Activated CD8-positive, alpha-beta memory T cell treated with anti-CD3 and anti-CD28 coated beads, Interleukin-2, amount 50 U/mL, for 4 hours (primary cell): ENCODE measurements at regions not wholly inside any gene's neighbourhood (a gene's known extent, or its start where the extent isn't known, plus 50 kb on each side); places are given as distances from the start of the nearest gene placed in this dataset.

Experiments
- DNase-seq: peaks from one replicate; pipeline ENCODE4 v3.0.0-alpha.2; 2020

- no peak for DNase-seq
Observed at GRCh38 chr4:17286752-17287460, 225.0 kb downstream of the QDPR start.

- no peak for DNase-seq
Observed at GRCh38 chr4:17285747-17286146, 226.1 kb downstream of the QDPR start.

DNA sequence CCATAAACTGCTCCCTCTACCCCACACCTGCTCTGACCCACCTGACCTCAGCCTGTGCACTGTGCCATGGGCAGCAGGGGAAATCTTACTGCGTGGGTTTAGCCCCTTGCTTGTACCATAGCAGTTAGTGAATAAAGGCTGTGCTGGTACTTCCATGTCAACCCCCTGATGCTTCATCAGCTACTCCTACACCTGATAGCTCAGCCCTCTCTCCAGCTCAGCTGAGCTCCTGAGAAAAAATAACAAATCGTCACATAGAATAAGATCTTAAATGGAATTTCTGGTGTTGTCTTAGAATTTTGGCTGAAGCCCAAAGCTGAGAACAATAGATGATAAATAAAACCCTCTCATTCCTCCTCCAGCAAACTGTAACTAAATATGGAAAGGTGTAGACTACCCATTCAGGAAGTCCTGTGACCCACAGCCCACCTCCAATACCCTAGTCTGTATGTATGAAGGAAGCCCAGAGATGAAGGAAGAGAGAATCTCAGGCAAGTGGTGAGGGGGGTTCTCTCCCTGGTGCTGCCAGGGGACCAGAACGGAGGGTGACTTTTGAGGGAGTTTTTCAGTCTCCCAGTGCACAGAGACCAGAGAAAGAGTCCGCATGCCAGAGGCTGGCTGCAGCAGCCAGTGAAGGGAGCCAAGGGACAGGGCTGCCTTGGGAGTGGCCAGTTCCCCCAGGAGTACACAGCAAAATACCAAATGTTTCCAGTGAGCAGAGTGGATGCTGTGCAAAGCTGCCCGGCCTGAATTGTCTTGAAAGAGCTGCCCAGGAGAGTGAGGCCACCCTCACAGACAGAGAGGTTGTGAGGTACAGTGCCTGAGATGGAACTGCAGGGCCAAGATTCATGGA lies 227.3 kb downstream of the QDPR start:
- no peak for DNase-seq

DNA sequence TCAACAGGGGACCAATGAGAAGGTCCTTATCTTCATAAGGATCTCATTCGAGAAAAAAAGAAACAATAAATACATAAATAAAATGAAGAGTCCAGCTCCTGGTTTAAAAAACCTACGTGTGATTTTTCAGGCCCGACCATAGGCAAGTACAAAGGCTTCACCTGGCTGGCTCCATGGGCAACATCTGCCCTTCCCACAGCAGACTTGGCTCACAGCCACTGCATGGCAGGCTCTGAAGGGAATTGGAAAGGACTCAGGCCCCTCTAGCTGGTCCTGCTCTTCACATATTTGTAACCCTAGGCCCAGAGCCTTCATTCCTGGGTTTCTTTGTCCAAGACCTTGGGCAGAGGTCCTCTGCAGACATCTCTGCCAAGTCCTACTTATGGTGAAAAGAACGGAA lies 228.1 kb downstream of the QDPR start:
- no peak for DNase-seq

DNA sequence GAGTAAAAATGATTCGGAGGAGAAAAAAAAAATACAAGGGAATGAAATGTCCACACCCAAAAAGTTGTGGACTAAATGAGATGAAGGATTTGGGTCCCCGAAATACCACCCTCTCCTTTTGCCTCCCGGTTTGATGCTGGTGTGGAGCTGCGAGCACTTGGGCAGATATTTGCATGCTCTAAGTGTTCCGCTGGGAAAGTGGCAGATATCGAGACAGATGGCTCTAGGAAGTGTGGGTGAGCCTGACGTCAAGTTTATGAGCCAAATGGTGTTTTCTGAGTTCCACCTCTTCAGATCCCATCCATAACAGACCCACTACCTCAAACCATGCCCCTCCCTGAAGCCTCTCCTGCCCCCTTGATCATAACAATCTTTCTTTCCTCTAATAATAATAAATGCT lies 228.6 kb downstream of the QDPR start:
- DNase-seq: no peak

DNA sequence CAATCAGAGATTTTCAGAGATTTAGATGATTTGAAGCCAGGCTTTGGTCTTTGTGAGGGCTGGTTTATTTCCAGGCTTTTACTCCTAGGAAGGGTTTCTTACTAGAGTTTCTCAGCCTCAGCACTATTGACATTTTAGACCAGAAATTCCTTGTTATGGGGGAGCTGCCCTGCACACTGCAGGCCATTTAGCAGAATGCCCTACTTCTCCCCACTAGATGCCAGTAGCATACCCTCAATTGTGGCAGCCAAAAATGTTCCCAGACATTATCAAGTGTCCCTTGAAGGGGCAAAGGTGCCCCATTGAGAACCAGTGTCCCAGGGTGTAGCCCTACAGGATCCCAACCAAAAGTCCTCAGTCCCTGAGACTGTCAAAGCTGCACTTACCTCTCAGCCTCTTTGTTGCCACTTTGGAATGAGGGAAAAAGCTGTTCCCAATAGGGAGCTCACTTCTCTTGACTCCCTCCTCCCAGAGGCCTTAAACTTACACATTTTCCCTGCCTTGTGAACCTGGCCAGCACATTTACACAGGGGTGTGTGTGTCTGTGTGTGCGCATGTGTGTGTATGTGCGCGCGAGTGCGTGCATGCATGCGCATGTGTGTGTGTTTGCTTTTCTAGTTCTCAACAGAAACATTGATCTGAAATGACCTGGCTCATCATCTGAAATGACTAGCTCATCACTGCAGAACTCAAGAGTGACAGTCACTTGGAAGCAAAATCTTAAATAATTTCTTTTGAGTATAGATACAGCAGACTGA lies 231.4 kb downstream of the QDPR start:
- DNase-seq: no peak

GRCh38 chr4:17276776-17277175 lies 235.1 kb downstream of the QDPR start:
- no peak for DNase-seq

DNA sequence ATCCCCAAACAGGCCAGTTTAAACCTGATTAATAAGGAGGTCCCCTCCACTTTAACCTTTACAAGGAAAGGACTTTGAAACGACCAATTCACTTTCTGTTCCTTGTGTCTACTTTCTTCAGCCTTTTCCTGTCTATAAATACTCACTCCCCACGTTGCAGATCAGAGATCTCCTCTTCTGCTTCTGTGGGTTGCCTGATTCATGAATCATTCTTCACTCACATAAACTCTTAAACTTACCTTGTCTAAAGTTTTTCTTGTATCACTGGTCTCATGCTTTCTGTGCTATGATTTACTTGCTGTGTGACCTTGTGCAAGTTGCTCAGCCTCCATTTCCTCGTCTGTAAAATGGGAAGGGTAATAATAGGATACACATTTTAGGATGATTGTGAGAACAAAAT lies 236.1 kb downstream of the QDPR start:
- no peak for DNase-seq

DNA sequence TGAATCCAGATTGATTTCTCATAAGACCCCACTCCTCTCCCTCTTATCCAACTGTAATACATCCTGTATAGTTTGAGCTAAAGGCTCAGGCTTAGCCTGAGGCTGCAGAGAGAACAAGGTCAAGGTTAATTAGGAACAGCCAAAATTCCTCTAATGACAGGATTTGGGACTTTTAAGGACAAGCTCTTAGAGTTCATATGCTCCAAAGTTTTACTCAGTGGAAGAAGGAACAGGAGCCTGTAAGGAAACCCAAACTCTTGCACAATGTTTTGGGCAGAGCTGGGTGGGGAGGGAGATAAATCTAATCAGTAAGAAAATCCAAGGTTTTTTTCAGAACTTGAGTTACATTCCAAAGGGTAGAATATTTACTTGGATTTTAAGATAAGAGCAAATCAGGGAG lies 238.8 kb downstream of the QDPR start:
- no peak for DNase-seq

- DNase-seq: no peak
Observed at GRCh38 chr4:17272154-17272553, 239.7 kb downstream of the QDPR start.

GRCh38 chr4:17265653-17266052 lies 246.2 kb downstream of the QDPR start:
- no peak for DNase-seq

- no peak for DNase-seq
Observed at GRCh38 chr4:17265139-17265538, 246.8 kb downstream of the QDPR start.

- DNase-seq: no peak
Observed at GRCh38 chr4:17260166-17260907, 251.6 kb downstream of the QDPR start.

- no peak for DNase-seq
Observed at GRCh38 chr4:17258106-17258505, 253.8 kb downstream of the QDPR start.

GRCh38 chr4:17252131-17252530 lies 259.8 kb downstream of the QDPR start:
- DNase-seq: no peak

DNA sequence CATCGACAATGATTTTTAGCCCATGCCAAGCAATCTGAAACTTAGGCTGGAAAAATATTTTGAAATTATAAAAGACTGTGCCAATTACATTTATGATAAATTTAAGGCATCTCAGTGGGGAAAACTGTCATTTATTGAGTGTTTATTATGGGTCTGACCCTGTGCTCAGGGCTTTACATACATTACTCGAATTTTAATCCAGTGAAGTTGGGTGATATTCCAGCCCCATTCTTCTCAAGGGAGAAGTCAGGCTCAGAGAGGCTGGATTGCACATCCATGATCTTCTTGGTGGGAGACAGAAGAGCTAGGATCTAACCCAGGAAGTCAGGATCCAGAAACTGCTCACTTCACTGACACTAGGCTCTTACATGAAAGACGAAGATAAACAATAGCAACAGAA lies 260.8 kb downstream of the QDPR start:
- DNase-seq: no peak

DNA sequence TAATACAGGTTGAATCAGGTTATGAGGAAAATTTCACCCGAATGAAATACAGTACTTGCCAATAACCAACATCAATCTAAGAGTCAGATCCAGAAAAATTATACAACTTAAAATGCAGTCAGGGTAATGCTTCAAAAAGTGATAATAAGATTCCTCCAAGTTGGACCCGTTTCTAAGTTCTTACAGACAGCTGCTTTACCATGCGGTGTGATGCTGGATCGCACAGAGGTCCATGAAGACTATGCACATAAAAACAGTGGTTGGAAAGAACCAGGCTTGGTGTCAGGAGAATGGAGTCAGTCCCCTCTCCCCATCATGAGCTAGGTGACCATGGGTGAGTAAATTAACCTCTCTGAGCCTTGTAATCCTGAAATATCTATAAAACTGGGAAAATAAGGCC lies 261.3 kb downstream of the QDPR start:
- DNase-seq: no peak

GRCh38 chr4:17246656-17247055 lies 265.2 kb downstream of the QDPR start:
- no peak for DNase-seq

GRCh38 chr4:17241835-17242234 lies 270.1 kb downstream of the QDPR start:
- DNase-seq: no peak

GRCh38 chr4:17238633-17239032 lies 273.3 kb downstream of the QDPR start:
- DNase-seq: no peak

DNA sequence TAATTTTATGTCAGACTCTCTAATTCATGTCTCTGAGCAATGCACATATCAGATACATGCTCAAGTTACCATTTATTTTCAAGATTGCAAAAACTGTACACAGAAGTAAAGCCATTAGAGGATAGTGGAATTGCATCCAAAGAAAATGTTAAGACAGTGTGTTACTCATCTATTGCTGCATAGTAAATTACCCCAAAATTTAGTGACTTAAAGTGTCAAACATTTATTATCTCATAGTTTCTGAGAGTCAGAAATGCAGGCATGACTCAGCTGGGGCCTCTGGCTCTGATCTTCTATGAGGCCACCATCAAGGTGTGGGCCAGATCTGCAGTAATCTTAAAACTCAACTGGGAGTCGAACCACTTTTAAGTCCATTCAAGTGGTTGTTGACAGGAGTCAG lies 275.2 kb downstream of the QDPR start:
- DNase-seq: no peak

DNA sequence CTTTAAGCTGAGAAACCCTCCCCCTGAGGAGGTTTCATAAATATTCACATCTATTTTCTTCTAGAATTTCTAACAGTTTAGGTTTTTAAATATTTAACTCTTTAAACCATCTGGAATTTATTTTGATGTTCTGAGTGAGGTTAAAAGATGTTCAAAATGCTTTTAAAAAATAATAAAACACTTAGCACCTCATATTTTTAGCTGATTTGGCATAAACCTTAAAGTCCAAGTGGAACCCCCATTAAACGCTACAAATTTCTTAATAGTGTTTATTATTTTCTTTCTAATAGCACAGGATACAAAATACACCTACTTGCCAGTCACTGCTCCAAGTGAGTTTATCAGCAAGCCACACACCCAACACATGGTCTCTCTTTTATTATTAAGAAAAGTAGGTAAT lies 277.2 kb downstream of the QDPR start:
- DNase-seq: no peak
